WI38 (cell line): ENCODE measurements at regions not wholly inside any gene's neighbourhood (a gene's known extent, or its start where the extent isn't known, plus 50 kb on each side); places are given as distances from the start of the nearest gene placed in this dataset.

Experiments used
- H3K4me3 ChIP-seq: 2 replicates; pipeline ENCODE4 v1.5.1; 2011; ENCODE audit warnings: low read depth, mild to moderate bottlenecking, control low read depth, low read length
- CTCF ChIP-seq: IDR thresholded peaks from 2 replicates; pipeline ENCODE4 v1.5.1; 2012; ENCODE audit warnings: low read depth, mild to moderate bottlenecking, control low read depth, low read length

- TF ChIP-seq CTCF = no peak
- no peak overlapping the region for H3K4me3 ChIP-seq
These were observed 50.2 kb upstream of the MME start for GRCh38 chr3:155029941-155030340.

- H3K4me3 ChIP-seq = no peak overlapping the region
These were observed 53.0 kb upstream of the MME start for GRCh38 chr3:155026999-155027591.

GRCh38 chr3:155024006-155024638 lies 56.0 kb upstream of the MME start:
- H3K4me3 ChIP-seq = no peak overlapping the region
- no peak for TF ChIP-seq CTCF

More at GRCh38 chr3:155026999-155027591, 53.0 kb upstream of the MME start:
- TF ChIP-seq CTCF = no peak

GRCh38 chr3:155022896-155023295 lies 57.2 kb upstream of the MME start:
- no peak for TF ChIP-seq CTCF
- H3K4me3 ChIP-seq = no peak overlapping the region

GRCh38 chr3:155019575-155019974 lies 60.5 kb upstream of the MME start:
- H3K4me3 ChIP-seq = no peak overlapping the region
- TF ChIP-seq CTCF = no peak

- TF ChIP-seq CTCF = no peak
These were observed 61.3 kb upstream of the MME start for GRCh38 chr3:155018621-155019330.

GRCh38 chr3:155015776-155016436 lies 64.2 kb upstream of the MME start:
- no peak overlapping the region for H3K4me3 ChIP-seq
- TF ChIP-seq CTCF = no peak

More at GRCh38 chr3:155018621-155019330, 61.3 kb upstream of the MME start:
- no peak overlapping the region for H3K4me3 ChIP-seq
